ENCODE measurements at regions not wholly inside any gene's neighbourhood (a gene's known extent, or its start where the extent isn't known, plus 50 kb on each side); places are given as distances from the start of the nearest gene placed in this dataset.
"Not testable (repeated sequence)": the region's sequence is repeated elsewhere in the genome, so short reads cannot be mapped to it uniquely, and the experiment has no call there.

- Mint-ChIP-seq H3K9me3 (peaks cover 5% of the 10 kb centered on the region), H3K36me3 (ENCODE audit: low read depth) (no peaks in the 10 kb centered on the region), H3K4me1 (no peaks in the 10 kb centered on the region), H3K27me3 (peaks cover 5% of the 10 kb centered on the region), H3K4me3 (no peak overlapping the region), H3K27ac (no peak overlapping the region)
- no peak for TF ChIP-seq CTCF (IDR thresholded peaks at IDR 0.05)
- CTCF ChIA-PET = no interaction called here
- no peak for DNase-seq
- POLR2A ChIA-PET = no interaction called here
- no peak for ATAC-seq (ENCODE audit: low read depth)
- intact Hi-C loops (cut with micrococcal nuclease) = no loop called here
These were observed 212.5 kb upstream of the GADL1 start for GRCh38 chr3:31106912-31107311.

- intact Hi-C loops (cut with micrococcal nuclease) = no loop called here
- POLR2A ChIA-PET = no interaction called here
- H3K27me3 Mint-ChIP-seq = no peaks in the 10 kb centered on the region
- TF ChIP-seq CTCF (IDR thresholded peaks at IDR 0.05) = no peak
- H3K36me3 Mint-ChIP-seq (ENCODE audit: low read depth) = no peaks in the 10 kb centered on the region
- H3K27ac Mint-ChIP-seq = no peak overlapping the region
- H3K9me3 Mint-ChIP-seq = peaks cover 15% of the 10 kb centered on the region
- ATAC-seq (ENCODE audit: low read depth) = no peak
- H3K4me1 Mint-ChIP-seq = no peaks in the 10 kb centered on the region
- H3K4me3 Mint-ChIP-seq = no peak overlapping the region
- DNase-seq = no peak
- CTCF ChIA-PET = no interaction called here
These were observed 220.4 kb upstream of the GADL1 start for GRCh38 chr3:31114929-31115283.

- H3K9me3 Mint-ChIP-seq = peaks cover 15% of the 10 kb centered on the region
- H3K36me3 Mint-ChIP-seq (ENCODE audit: low read depth); H3K27me3 Mint-ChIP-seq; ATAC-seq (ENCODE audit: low read depth); H3K4me3 Mint-ChIP-seq; H3K27ac Mint-ChIP-seq; intact Hi-C loops (cut with micrococcal nuclease); H3K4me1 Mint-ChIP-seq; DNase-seq; CTCF ChIA-PET; POLR2A ChIA-PET: not testable (repeated sequence)
These were observed 221.1 kb upstream of the GADL1 start for GRCh38 chr3:31115531-31115930.

- TF ChIP-seq CTCF (IDR thresholded peaks at IDR 0.05) = no peak
- Mint-ChIP-seq H3K27ac (no peak overlapping the region), H3K4me3 (no peak overlapping the region), H3K4me1 (no peaks in the 10 kb centered on the region), H3K9me3 (peaks cover 15% of the 10 kb centered on the region), H3K36me3 (ENCODE audit: low read depth) (no peaks in the 10 kb centered on the region), H3K27me3 (no peaks in the 10 kb centered on the region)
- ATAC-seq (ENCODE audit: low read depth) (no peak), DNase-seq (no peak)
- ChIA-PET CTCF (no interaction called here), POLR2A (no interaction called here)
- intact Hi-C loops (cut with micrococcal nuclease) = no loop called here
These were observed 222.2 kb upstream of the GADL1 start for GRCh38 chr3:31116651-31117050.

GRCh38 chr3:31117854-31118253 is 223.4 kb upstream of the GADL1 start:
- no peaks in the 10 kb centered on the region for H3K27me3 Mint-ChIP-seq
- no peak for ATAC-seq (ENCODE audit: low read depth)
- no peak for TF ChIP-seq CTCF (IDR thresholded peaks at IDR 0.05)
- H3K36me3 Mint-ChIP-seq (ENCODE audit: low read depth) = no peaks in the 10 kb centered on the region
- H3K27ac Mint-ChIP-seq = no peak overlapping the region
- no peak overlapping the region for H3K4me3 Mint-ChIP-seq
- intact Hi-C loops (cut with micrococcal nuclease) = no loop called here
- CTCF ChIA-PET = no interaction called here
- POLR2A ChIA-PET = no interaction called here
- DNase-seq = no peak
- H3K9me3 Mint-ChIP-seq = peaks cover 15% of the 10 kb centered on the region
- no peaks in the 10 kb centered on the region for H3K4me1 Mint-ChIP-seq

- ChIA-PET POLR2A (no interaction called here), CTCF (no interaction called here)
- ATAC-seq (ENCODE audit: low read depth) = no peak
- DNase-seq = no peak
- TF ChIP-seq CTCF (IDR thresholded peaks at IDR 0.05) = no peak
- Mint-ChIP-seq H3K4me3 (no peak overlapping the region), H3K4me1 (no peaks in the 10 kb centered on the region), H3K9me3 (peaks cover 9% of the 10 kb centered on the region), H3K36me3 (ENCODE audit: low read depth) (no peaks in the 10 kb centered on the region), H3K27ac (no peak overlapping the region), H3K27me3 (peaks cover 2% of the 10 kb centered on the region)
- intact Hi-C loops (cut with micrococcal nuclease) = no loop called here
These were observed 229.9 kb upstream of the GADL1 start for GRCh38 chr3:31124373-31124772.

All from activated B cell treated with CpG ODN at 0.5 μM for 24 hours (primary cell).